GOT3 (cell line): ENCODE measurements at regions not wholly inside any gene's neighbourhood (a gene's known extent, or its start where the extent isn't known, plus 50 kb on each side); places are given as distances from the start of the nearest gene placed in this dataset.

ENCODE experiments used
- DNase-seq: peaks from one replicate; lab custom pipeline; 2025; ENCODE audit warnings: mixed read lengths; lab: John Stamatoyannopoulos, UW

- DNase-seq, result no peak
These were observed 198.8 kb upstream of the S1PR3 start for GRCh38 chr9:88792502-88792901.

DNA sequence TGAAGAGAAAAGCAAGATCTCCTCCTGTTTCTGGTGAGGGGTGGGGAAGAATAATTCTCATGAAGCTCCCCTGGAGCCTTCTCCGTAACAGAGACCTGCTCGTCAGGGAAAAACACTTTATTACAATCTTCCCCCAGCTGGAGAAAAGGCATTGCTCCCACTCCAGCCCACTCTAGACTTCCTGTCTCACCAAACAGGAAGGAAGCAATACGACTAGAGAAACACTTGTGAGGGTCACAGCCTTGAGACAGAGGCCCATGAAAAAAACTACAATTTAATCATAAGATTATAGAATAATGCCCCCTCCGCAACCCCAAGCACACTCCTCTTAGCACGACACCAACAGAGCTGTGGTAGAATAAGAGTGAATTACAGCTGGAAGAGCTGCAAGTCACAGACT is 197.2 kb upstream of the S1PR3 start:
- no peak for DNase-seq

GRCh38 chr9:88796947-88797346 is 194.3 kb upstream of the S1PR3 start:
- DNase-seq, result no peak

DNA sequence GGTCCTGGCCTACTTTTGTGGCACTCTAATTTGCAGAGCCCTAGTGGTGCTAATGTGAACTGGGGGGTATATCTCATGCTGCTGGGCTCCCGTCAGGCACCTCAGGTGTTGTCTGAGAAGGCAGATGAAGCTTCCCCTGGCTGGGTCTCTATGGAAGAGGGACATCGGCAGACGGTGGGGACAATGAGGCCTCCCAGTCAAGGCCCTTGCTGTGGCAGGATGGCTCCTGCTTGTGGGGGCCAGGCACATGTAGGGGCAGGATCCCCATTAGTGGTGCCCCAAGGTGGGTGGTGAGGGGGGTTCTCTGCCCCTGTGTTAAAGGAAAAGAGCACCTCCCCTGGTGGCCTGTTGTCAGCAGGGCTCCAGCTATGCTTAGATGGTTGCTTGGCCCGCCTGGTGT is 192.8 kb upstream of the S1PR3 start:
- DNase-seq, result no peak

- no peak for DNase-seq
These were observed 191.5 kb upstream of the S1PR3 start for GRCh38 chr9:88799541-88800328.

DNA sequence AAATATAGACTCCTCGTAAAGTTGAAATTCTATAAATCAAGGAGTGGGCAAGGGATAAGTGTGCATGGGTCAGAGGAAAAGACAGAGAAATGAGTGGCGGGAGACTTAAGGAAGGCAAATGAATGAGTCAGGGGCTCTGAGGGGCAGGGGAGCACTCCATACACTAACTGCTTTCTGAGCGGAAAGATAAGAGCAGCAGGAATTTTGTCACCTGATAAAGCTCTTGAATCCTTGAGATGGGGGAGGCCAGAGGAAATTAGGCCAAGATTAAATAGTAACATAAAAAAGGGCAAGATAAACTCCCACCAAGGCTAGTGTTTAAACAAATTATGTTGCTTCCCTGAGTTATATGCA is 191.0 kb upstream of the S1PR3 start:
- DNase-seq, result no peak

GRCh38 chr9:88801214-88801796 is 190.0 kb upstream of the S1PR3 start:
- no peak for DNase-seq

DNA sequence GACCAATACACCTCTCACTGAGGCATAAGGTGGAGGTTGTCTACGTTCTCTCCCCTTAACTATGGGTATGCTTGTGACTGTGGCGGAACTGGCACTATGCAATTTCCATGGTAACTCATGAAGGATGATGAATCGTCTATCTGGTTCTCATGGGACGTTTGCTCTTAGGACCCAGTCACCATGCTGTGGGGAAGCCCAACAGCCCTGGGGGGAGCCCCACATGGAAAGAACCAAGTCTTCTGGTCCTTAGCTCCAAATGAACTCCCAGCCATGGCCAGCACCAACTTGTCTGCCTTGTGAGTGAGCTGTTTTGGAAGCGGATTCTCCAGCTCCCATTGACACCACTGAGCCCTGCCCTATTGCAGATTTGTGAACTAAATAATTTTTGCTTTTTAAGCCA is 188.7 kb upstream of the S1PR3 start:
- no peak for DNase-seq

DNA sequence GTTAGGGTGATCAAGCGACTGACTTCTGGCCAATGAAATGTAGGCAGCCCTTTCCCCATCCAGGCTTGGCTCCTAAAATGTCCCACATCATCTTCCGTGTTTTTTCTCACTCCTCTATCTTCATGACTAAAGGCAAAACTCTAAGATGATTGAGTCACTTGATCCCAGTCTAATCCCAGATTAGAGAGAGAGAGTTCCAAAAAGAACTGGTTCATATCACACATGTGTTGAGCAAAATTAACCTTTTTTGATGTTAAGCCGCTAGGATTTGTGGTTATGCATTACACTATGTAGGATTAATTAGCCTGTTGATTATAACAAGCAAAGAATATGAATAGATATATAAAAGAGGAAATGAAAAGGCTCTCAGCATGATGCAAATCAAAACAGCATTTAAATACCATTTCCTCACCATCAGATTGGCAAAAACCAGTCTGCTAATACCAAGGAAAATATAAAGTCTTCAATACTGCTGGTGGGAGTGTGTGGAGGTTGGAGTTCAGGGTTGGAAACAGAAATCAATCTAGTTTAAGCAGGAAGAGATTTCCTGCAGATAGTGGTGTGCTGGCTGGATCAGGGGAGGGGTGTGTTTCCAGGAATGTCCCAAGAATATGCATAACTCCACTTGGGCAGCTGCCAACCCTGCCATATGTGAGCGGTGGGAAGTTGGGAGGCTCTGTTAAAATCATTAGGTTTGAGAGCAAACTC is 187.6 kb upstream of the S1PR3 start:
- DNase-seq, result no peak

DNA sequence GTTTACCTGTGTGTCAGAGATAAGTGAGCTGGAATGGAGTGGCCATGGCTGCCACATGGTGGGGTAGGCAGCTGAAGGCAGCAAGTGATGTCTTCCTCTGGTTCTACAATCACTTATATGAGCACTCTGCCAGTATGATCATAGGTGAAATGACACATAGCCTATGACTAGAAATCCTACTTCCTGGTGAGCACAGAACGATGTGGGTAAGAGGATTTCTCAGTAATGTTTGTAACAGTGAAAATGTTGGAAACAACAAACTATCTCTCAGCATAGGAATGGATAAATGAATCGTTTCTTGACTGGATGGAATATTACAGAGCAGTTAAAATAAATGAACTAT is 187.0 kb upstream of the S1PR3 start:
- no peak for DNase-seq

- no peak for DNase-seq
These were observed 185.9 kb upstream of the S1PR3 start for GRCh38 chr9:88805217-88805943.

DNA sequence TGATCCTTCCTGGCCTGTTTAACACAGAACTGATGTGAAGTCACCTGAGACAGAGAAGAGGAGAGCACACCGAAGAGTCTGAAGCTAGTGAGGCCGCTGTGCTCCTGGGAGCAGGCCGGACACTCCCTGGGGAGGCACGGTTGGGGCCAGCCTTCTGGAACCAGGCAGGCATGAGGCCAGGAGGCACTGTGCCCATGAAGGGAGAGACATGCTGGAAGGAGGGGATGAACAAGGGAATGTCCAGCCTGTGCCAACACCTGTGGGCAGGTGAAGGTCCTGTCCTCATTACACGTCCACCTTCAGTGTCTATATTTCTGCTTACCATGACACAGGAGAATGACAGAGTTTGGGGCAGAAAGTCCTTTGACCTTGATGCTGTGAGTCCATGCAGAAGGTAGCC is 183.8 kb upstream of the S1PR3 start:
- DNase-seq, result no peak

DNA sequence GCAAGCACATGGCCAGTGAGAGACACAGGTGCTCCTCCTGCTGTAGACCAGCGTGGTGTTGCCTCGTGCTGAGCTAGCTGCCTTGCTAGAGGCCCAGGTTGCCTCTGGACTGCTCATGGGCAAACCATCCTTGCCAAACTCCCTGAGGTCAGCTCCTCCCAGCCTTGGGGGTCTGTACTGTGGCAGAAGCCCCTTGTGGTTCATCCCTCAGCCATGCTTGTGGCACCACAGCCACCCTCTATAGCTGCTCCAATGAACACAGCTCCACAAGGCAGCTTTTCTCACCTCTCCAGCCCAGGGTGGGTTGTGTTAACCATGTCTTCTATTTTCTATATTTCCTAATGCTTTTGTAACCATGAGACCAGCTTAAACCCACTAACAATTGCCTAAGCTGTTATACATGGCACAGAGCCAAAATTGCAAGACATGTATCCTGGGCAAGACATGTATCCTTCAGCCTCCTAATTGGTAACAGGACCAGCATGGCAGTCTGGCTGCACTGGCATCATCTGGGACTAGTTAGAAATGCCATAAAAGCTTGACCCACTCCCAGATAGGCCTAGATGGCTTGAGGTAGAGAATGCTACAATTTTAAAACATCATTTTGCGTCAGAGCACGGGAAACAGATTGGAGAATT is 183.1 kb upstream of the S1PR3 start:
- DNase-seq, result no peak

DNA sequence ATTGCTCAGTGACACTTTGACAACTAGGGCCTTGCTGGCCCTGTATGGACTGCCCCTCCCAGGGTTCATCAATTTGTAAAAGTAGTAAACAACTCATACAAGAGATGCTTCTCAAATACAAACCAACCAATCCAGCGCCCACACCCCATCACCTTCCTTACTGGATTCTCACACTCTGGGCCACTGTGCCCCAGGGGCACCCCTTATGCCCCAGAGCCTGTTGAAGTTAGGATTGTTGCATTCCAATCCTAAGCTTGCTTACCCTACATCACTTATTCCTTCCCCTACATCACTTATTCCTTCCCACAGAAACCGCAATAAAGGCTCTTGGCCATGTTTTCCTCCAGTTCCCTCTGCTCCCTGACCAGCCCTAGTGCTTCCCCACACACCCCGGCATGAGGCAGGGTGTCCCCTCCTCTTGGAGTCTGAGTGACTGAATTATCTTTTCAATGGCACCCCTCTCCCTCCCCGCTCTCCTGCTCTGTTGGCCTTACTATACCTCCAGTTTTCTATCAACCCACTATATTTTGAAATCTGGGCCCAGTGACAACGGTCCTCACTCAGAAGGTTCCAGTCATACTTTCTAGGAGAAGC is 182.4 kb upstream of the S1PR3 start:
- DNase-seq, result no peak

GRCh38 chr9:88809355-88810161 is 181.7 kb upstream of the S1PR3 start:
- no peak for DNase-seq

DNA sequence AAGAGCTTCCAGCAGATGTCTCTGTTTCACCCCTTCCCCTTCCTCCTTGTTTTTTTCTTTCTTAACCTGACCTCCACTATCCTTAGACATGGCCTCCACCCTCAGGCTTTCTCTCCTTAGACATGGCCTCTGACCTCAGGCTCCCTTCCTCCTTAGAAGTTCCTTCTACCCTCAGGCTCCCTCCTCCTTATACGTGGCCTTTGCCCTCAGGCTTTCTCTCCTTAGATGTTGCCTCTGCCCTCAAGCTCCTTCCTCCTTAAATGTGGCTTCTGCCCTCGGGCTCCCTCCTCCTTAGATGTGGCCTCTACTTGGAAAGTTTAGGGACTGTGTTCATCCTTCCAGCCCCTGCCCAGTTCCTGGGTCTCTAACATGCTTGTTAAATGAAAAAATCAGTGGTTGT is 180.4 kb upstream of the S1PR3 start:
- no peak for DNase-seq

DNA sequence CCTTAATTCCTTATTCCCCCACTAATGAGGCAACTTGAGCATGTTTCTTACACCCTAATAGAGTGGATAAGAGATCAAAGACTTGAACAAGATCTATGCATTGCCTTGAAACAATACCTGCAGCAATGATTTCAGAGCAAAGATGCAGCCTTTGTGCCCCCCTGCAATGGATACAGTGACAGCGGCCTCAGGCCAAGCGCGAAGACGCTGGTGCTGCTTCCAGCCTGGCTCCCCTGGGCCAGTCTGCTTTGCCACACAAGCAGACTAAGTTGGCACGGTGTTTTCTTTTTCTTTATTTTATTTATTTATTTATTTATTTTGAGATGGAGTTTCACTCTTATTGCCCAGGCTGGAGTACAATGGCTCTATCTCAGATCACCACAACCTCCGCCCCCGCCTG is 179.8 kb upstream of the S1PR3 start:
- DNase-seq, result no peak

- no peak for DNase-seq
These were observed 178.2 kb upstream of the S1PR3 start for GRCh38 chr9:88812938-88813637.

GRCh38 chr9:88813638-88814209 is 177.5 kb upstream of the S1PR3 start:
- DNase-seq, result no peak

GRCh38 chr9:88814577-88814976 is 176.7 kb upstream of the S1PR3 start:
- DNase-seq, result peak; percentile 17
